Pancreas (tissue), 10 donors: ENCODE measurements at regions not wholly inside any gene's neighbourhood (a gene's known extent, or its start where the extent isn't known, plus 50 kb on each side); places are given as distances from the start of the nearest gene placed in this dataset.

Source experiments
- ATAC-seq, 4 donors: fragments of 200-7000 bp; cut with Tn5 transposase; one replicate each; pipeline versions ENCODE4 v1.8.0 to v1.9.1; 2020; ENCODE audit warnings: mild to moderate bottlenecking in 4 of 4, moderate library complexity in 4 of 4
- DNase-seq, 6 donors: peaks; one replicate each; pipeline ENCODE4 v3.0.0-alpha.2; 2020
- FAIRE-seq: peaks from 2 replicates; lab custom pipeline; 2012; peaks lifted over from hg19 to GRCh38; lab: Jason Lieb, UNC
- H3K27ac ChIP-seq, 4 donors: fragments of 200-600 bp; sonication (generic); 1 replicate in 3 of 4; 2 replicates in 1 of 4; pipeline versions ENCODE4 v1.5.0 to v1.8.0; 2020
- H3K27me3 ChIP-seq, 4 donors: fragments of 200-600 bp; one replicate each; pipeline ENCODE4 v1.8.0; 2021
- H3K36me3 ChIP-seq, 3 donors: fragments of 200-600 bp; sonication (generic) in 1 of 3; one replicate each; pipeline versions ENCODE4 v1.5.0 to v1.8.0; 2020 to 2021
- H3K4me1 ChIP-seq, 3 donors: fragments of 200-600 bp; one replicate each; pipeline ENCODE4 v1.8.0; 2021
- H3K4me3 ChIP-seq, 4 donors: fragments of 200-600 bp; sonication (generic) in 2 of 4; one replicate each; pipeline versions ENCODE4 v1.5.0 to v1.8.0; 2020 to 2021
- H3K9me3 ChIP-seq, 4 donors: fragments of 200-600 bp; one replicate each; pipeline ENCODE4 v1.8.0; 2021
- WGBS, 2 donors: extraction: QIAGEN DNeasy Blood & Tissue Kit; methylation state at CpG; one replicate each; pipeline ENCODE4 v1.1.7; 2013; 5-methylcytosine and 5-hydroxymethylcytosine counted together
- intact Hi-C, 3 donors: fragments of 100-400 bp; cut with DNase I; formaldehyde crosslinking; loops; one replicate each; pipeline versions ENCODE4 v1.11.1 to v1.14.2; 2022
- TF ChIP-seq, protein P1 (sequence below), 4 donors: fragments of 200-600 bp; sonication (generic) in 3 of 4; IDR thresholded peaks; one replicate each; pipeline versions ENCODE4 v1.5.0 to v1.8.0; 2021; ENCODE audit warnings: antibody characterized with exemption in 4 of 4
- donor health status: healthy with polysubstance abuse.
- donor health status: DM: no; HTN: no; CAD: no; lungs with moderate emphysema.
- donor health status: DM: no; HTN: no; CAD: no.
- donor health status: control.
- donor health status: control.
- donor health status: Bipolar disorder and iron deficiency.
- donor health status: DM: yes; HTN: yes; CAD: no.
- donor health status: DM: no; HTN: no; CAD: no.
- donor health status: DM: no; HTN: no; CAD: no.
- donor health status: DM: yes; HTN: yes; CAD: no.

DNA sequence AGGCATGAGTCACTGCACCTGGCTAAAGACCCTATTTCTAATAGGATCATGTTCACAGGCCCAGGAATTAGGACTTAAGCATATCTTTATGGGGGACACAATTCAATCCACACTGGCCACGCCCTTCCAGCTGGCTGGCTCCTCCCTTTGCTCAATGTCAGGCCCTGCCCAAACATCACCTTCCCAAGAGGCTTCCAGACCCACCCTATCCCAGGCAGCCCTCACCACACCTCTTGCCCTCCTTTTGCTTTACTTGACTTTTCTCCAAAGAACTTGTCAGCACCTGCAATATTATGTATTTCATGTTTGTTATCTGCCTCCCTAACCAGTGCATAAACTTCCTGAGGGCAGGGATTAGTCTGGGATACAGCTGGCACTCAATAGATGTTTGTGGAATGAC is 109.6 kb upstream of the CDH5 start:
- Histone ChIP-seq H3K36me3 (no peaks in the 10 kb centered on the region), H3K4me1 (no peaks in the 10 kb centered on the region), H3K4me3 (no peak overlapping the region), H3K27me3 (no peaks in the 10 kb centered on the region), H3K9me3 (no peaks in the 10 kb centered on the region), H3K27ac (no peak overlapping the region)
- no peak for ATAC-seq
- no peak for DNase-seq
- intact Hi-C loops: no loop called here
- TF ChIP-seq, protein P1, sequence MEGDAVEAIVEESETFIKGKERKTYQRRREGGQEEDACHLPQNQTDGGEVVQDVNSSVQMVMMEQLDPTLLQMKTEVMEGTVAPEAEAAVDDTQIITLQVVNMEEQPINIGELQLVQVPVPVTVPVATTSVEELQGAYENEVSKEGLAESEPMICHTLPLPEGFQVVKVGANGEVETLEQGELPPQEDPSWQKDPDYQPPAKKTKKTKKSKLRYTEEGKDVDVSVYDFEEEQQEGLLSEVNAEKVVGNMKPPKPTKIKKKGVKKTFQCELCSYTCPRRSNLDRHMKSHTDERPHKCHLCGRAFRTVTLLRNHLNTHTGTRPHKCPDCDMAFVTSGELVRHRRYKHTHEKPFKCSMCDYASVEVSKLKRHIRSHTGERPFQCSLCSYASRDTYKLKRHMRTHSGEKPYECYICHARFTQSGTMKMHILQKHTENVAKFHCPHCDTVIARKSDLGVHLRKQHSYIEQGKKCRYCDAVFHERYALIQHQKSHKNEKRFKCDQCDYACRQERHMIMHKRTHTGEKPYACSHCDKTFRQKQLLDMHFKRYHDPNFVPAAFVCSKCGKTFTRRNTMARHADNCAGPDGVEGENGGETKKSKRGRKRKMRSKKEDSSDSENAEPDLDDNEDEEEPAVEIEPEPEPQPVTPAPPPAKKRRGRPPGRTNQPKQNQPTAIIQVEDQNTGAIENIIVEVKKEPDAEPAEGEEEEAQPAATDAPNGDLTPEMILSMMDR (IDR thresholded peaks at IDR 0.05): no peak
- WGBS, 2 donors: 63 to 82% methylated on average over 1 of the region's 1 CpG
- no peak for FAIRE-seq

- Histone ChIP-seq H3K36me3 (no peaks in the 10 kb centered on the region), H3K27ac (no peak overlapping the region), H3K4me3 (no peak overlapping the region), H3K4me1 (no peaks in the 10 kb centered on the region), H3K27me3 (no peaks in the 10 kb centered on the region), H3K9me3 (no peaks in the 10 kb centered on the region)
- intact Hi-C loops: no loop called here
- ATAC-seq (no peak), DNase-seq (no peak), FAIRE-seq (no peak)
- TF ChIP-seq, protein P1 (IDR thresholded peaks at IDR 0.05): no peak
- WGBS, 2 donors: 21 to 28% methylated on average over 4 of the region's 4 CpGs
These were observed 110.8 kb upstream of the CDH5 start for GRCh38 chr16:66255647-66256046.

- FAIRE-seq (no peak), DNase-seq (no peak), ATAC-seq (no peak)
- H3K36me3 ChIP-seq: no peaks in the 10 kb centered on the region
- TF ChIP-seq, protein P1 (IDR thresholded peaks at IDR 0.05): no peak
- no peaks in the 10 kb centered on the region for H3K4me1 ChIP-seq
- no peak overlapping the region for H3K27ac ChIP-seq
- WGBS, 2 donors: 43 to 57% methylated on average over 2 of the region's 2 CpGs
- intact Hi-C loops: no loop called here
- no peaks in the 10 kb centered on the region for H3K27me3 ChIP-seq
- no peak overlapping the region for H3K4me3 ChIP-seq
- H3K9me3 ChIP-seq: no peaks in the 10 kb centered on the region
These were observed 111.7 kb upstream of the CDH5 start for GRCh38 chr16:66254751-66255150.

DNA sequence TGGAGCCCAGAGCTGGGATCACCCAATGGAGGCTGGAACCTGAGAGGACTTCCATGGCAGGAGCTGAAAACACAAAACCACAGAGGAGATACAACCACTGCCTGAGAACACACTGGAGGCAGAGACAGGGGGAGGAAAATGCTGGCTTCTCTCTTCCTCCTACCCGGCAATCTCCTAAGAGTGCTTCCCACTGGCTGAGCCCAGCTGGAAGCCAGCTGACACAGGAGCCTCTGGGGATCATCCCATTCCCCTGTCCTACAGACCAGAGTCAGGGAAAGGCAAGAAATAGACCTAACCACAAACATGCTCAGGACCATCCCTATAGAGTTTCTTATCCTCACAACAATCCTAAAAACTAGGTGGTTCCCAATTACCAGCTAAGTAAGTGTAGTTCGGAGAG is 112.4 kb upstream of the CDH5 start:
- no peaks in the 10 kb centered on the region for H3K36me3 ChIP-seq
- WGBS, 2 donors: 80% methylated on average over 2 of the region's 2 CpGs
- TF ChIP-seq, protein P1 (IDR thresholded peaks at IDR 0.05): no peak
- FAIRE-seq (no peak), DNase-seq (no peak), ATAC-seq (no peak)
- intact Hi-C loops: no loop called here
- no peak overlapping the region for H3K4me3 ChIP-seq
- H3K4me1 ChIP-seq: no peaks in the 10 kb centered on the region
- no peaks in the 10 kb centered on the region for H3K27me3 ChIP-seq
- H3K9me3 ChIP-seq: no peaks in the 10 kb centered on the region
- H3K27ac ChIP-seq: no peak overlapping the region

DNA sequence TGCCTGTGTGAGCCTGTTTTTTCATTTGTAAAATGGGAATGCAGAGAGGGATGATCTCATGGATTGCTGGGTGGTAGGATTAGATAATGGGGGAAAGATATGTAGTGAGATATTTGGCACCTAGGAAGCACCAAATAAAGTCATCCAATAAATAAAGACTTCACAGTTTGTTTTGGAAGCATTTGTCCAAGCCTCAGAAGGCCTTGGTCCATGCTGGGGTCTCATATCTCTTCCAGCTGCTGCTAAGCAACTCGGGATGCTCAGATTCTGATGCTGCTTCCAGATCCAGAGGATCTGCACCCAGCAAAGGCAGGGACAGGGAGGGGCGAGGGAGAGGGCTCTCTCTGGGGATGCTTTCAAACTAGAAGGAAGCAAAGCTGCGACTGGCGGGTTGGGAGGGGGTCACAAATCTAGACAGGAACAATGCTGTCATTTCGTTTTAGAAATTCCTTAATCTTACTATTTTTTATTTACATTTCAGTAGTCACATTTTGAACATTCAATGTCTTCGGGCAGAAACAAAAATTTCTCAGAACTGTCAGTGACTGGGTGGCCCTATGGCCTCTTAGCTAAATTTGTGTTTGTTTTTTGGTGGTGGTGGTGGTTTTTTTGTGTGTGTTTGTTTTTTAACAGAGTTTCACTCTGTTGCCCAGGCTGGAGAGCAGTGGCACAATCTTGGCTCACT is 114.9 kb upstream of the CDH5 start:
- FAIRE-seq: no peak
- no peak for DNase-seq
- H3K27ac ChIP-seq: no peak overlapping the region
- no peak overlapping the region for H3K4me3 ChIP-seq
- H3K36me3 ChIP-seq: no peaks in the 10 kb centered on the region
- TF ChIP-seq, protein P1 (IDR thresholded peaks at IDR 0.05): no peak
- WGBS, 2 donors: 61 to 65% methylated on average over 6 of the region's 6 CpGs
- H3K4me1 ChIP-seq: no peaks in the 10 kb centered on the region
- H3K27me3 ChIP-seq: no peaks in the 10 kb centered on the region
- no peak for ATAC-seq
- no peaks in the 10 kb centered on the region for H3K9me3 ChIP-seq
- intact Hi-C loops: no loop called here
